IMR-90 (cell line): ENCODE measurements at regions not wholly inside any gene's neighbourhood (a gene's known extent, or its start where the extent isn't known, plus 50 kb on each side); places are given as distances from the start of the nearest gene placed in this dataset.

Experiments used
- ATAC-seq: fragments of 200-7000 bp; cut with Tn5 transposase; 2 replicates; pipeline ENCODE4 v1.9.1; 2020; ENCODE audit warnings: low read depth, mild to moderate bottlenecking, moderate library complexity
- BruUV-seq: library from RNA; stranded (reverse); fragments of 400-500 nt; replicated peaks from 2 replicates; lab custom pipeline; 2021; lab: Mats Ljungman, UMichigan
- CTCF ChIA-PET: fragments of 300-600 bp; formaldehyde crosslinking; extraction: SDS; loops from one replicate; lab custom pipeline; 2021; ENCODE audit warnings: antibody characterized with exemption; lab: Yijun Ruan, JAX
- POLR2A ChIA-PET: fragments of 300-600 bp; sonication (Branson Sonifier 250); formaldehyde crosslinking; loops from one replicate; lab custom pipeline; 2022; ENCODE audit warnings: antibody characterized with exemption; ENCODE audit not compliant: unreplicated experiment; lab: Charles Lee
- DNase-seq: peaks from one replicate; pipeline ENCODE4 v3.0.0; 2013
- H2AFZ ChIP-seq: replicated peaks from 2 replicates; pipeline ENCODE3; 2013; ENCODE audit warnings: low read length, mild to moderate bottlenecking; ENCODE audit not compliant: poor library complexity
- H2AK5ac ChIP-seq: 2 replicates; pipeline ENCODE4 v1.6.1; 2013; ENCODE audit warnings: low read depth, low read length, inconsistent platforms
- H2AK9ac ChIP-seq: replicated peaks from 2 replicates; pipeline ENCODE3; 2013; ENCODE audit warnings: mild to moderate bottlenecking, low read depth, low read length, moderate library complexity; ENCODE audit not compliant: poor library complexity
- H2BK120ac ChIP-seq: 2 replicates; pipeline ENCODE4 v1.6.1; 2013; ENCODE audit warnings: low read depth, low read length, inconsistent platforms
- H2BK15ac ChIP-seq: 3 replicates; pipeline ENCODE4 v1.6.1; 2013; ENCODE audit warnings: low read depth, low read length, inconsistent platforms
- H2BK20ac ChIP-seq: 2 replicates; pipeline ENCODE4 v1.6.1; 2013; ENCODE audit warnings: low read depth, mild to moderate bottlenecking, inconsistent platforms, low read length, moderate library complexity
- H2BK5ac ChIP-seq: 2 replicates; pipeline ENCODE4 v1.6.1; 2013; ENCODE audit warnings: mild to moderate bottlenecking, low read depth, low read length, inconsistent platforms; ENCODE audit not compliant: poor library complexity, severe bottlenecking
- H3K14ac ChIP-seq: replicated peaks from 2 replicates; pipeline ENCODE4 v1.6.1; 2013; ENCODE audit warnings: low read depth, low read length, inconsistent platforms
- H3K18ac ChIP-seq: 2 replicates; pipeline ENCODE4 v1.6.1; 2013; ENCODE audit warnings: low read depth, low read length, control low read depth
- H3K23ac ChIP-seq: 2 replicates; pipeline ENCODE4 v1.6.1; 2013; ENCODE audit warnings: low read depth, low read length, inconsistent platforms
- H3K27ac ChIP-seq: 2 replicates; pipeline ENCODE4 v1.5.1; 2013; ENCODE audit warnings: mild to moderate bottlenecking, control low read depth, low read length; ENCODE audit not compliant: insufficient read depth
- H3K27me3 ChIP-seq: 2 replicates; pipeline ENCODE4 v1.6.1; 2013; ENCODE audit warnings: low read length; ENCODE audit not compliant: control insufficient read depth, insufficient read depth
- H3K36me3 ChIP-seq: 2 replicates; pipeline ENCODE4 v1.6.1; 2013; ENCODE audit warnings: low read length, mixed read lengths; ENCODE audit not compliant: control insufficient read depth, insufficient read depth
- H3K4ac ChIP-seq: 2 replicates; pipeline ENCODE4 v1.6.1; 2013; ENCODE audit warnings: low read depth, low read length, inconsistent platforms
- H3K4me1 ChIP-seq: 2 replicates; pipeline ENCODE4 v1.6.1; 2013; ENCODE audit warnings: low read length, mixed read lengths; ENCODE audit not compliant: control insufficient read depth, insufficient read depth
- H3K4me2 ChIP-seq: 2 replicates; pipeline ENCODE4 v1.6.1; 2013; ENCODE audit warnings: low read depth, mild to moderate bottlenecking, control low read depth, low read length, moderate library complexity
- H3K4me3 ChIP-seq: 2 replicates; pipeline ENCODE4 v1.5.1; 2013; ENCODE audit warnings: low read depth, mild to moderate bottlenecking, control low read depth, low read length, moderate library complexity; ENCODE audit not compliant: insufficient read depth
- H3K56ac ChIP-seq: 2 replicates; pipeline ENCODE4 v1.6.1; 2013; ENCODE audit warnings: low read length, inconsistent platforms; ENCODE audit not compliant: insufficient read depth; ENCODE audit errors: extremely low read depth
- H3K79me1 ChIP-seq, 2 experiments: 2 replicates each; pipeline ENCODE4 v1.6.1; 2013; ENCODE audit warnings: low read length in 2 of 2, inconsistent platforms in 1 of 2, low read depth in 1 of 2
- H3K9ac ChIP-seq: 2 replicates; pipeline ENCODE4 v1.6.1; 2013; ENCODE audit warnings: low read depth, low read length, control low read depth
- H3K9me1 ChIP-seq: 2 replicates; pipeline ENCODE4 v1.6.1; 2013; ENCODE audit warnings: low read length, inconsistent platforms; ENCODE audit not compliant: insufficient read depth
- H3K9me3 ChIP-seq: 2 replicates; pipeline ENCODE4 v1.6.1; 2013; ENCODE audit warnings: low read length; ENCODE audit not compliant: control insufficient read depth, insufficient read depth
- H4K20me1 ChIP-seq: 2 replicates; pipeline ENCODE4 v1.6.1; 2013; ENCODE audit warnings: low read length, inconsistent platforms; ENCODE audit not compliant: insufficient read depth
- H4K5ac ChIP-seq: 2 replicates; pipeline ENCODE4 v1.6.1; 2013; ENCODE audit warnings: mild to moderate bottlenecking, low read depth, low read length, control low read depth
- H4K8ac ChIP-seq, 2 experiments: 2 replicates each; pipeline ENCODE4 v1.6.1; 2013; ENCODE audit warnings: low read depth in 2 of 2, low read length in 2 of 2, control low read depth in 1 of 2, inconsistent platforms in 1 of 2
- H4K91ac ChIP-seq: 2 replicates; pipeline ENCODE4 v1.6.1; 2013; ENCODE audit warnings: low read depth, low read length, inconsistent platforms; ENCODE audit not compliant: insufficient read depth
- BHLHE40 ChIP-seq: fragments of 150-350 bp; IDR thresholded peaks from 2 replicates; pipeline ENCODE4 v1.6.1; 2016; ENCODE audit warnings: mild to moderate bottlenecking, low read depth, low read length
- CEBPB ChIP-seq: IDR thresholded peaks from 2 replicates; pipeline ENCODE4 v1.6.1; 2012; ENCODE audit warnings: low read depth, low read length, improper control_type of control experiment
- MAFK ChIP-seq: IDR thresholded peaks from 2 replicates; pipeline ENCODE4 v1.6.1; 2012; ENCODE audit warnings: low read depth, low read length, improper control_type of control experiment
- MAZ ChIP-seq: IDR thresholded peaks from 2 replicates; pipeline ENCODE4 v1.6.1; 2012; ENCODE audit warnings: low read depth, mild to moderate bottlenecking, low read length, improper control_type of control experiment, moderate library complexity, borderline replicate concordance
- NFE2L2 ChIP-seq: fragments of 150-350 bp; IDR thresholded peaks from 2 replicates; pipeline ENCODE4 v1.6.1; 2016; ENCODE audit warnings: low read depth, mild to moderate bottlenecking, low read length
- POLR2A ChIP-seq: IDR thresholded peaks from 2 replicates; pipeline ENCODE4 v1.6.1; 2012; ENCODE audit warnings: mild to moderate bottlenecking, low read depth, low read length
- RFX5 ChIP-seq: IDR thresholded peaks from 2 replicates; pipeline ENCODE4 v1.8.0; 2012; ENCODE audit warnings: low read depth, mild to moderate bottlenecking, low read length, moderate library complexity
- WGBS, 2 experiments: methylation state at CpG; one replicate each; pipeline versions ENCODE4 v1.1.5 to v1.1.7; 2013; ENCODE audit warnings: missing lambda C conversion rate in 2 of 2; ENCODE audit not compliant: insufficient read length in 1 of 2; ENCODE audit errors: extremely low coverage in 2 of 2; 5-methylcytosine and 5-hydroxymethylcytosine counted together
- dilution Hi-C: fragments of 300-500 bp; cut with HindIII; formaldehyde crosslinking; loops from one replicate; pipeline ENCODE4 v1.14.3; 2018; ENCODE audit warnings: low sequenced_read_pairs; ENCODE audit not compliant: unreplicated experiment
- in situ Hi-C: fragments of 300-500 bp; cut with MboI; formaldehyde crosslinking; loops from 3 replicates; pipeline ENCODE4 v1.14.3; 2019; ENCODE audit warnings: low sequenced_read_pairs, inconsistent platforms, mixed read lengths
- intact Hi-C: fragments of 100-400 bp; cut with micrococcal nuclease; formaldehyde crosslinking; loops from 2 replicates; pipeline ENCODE4 v1.10.0; 2022

DNA sequence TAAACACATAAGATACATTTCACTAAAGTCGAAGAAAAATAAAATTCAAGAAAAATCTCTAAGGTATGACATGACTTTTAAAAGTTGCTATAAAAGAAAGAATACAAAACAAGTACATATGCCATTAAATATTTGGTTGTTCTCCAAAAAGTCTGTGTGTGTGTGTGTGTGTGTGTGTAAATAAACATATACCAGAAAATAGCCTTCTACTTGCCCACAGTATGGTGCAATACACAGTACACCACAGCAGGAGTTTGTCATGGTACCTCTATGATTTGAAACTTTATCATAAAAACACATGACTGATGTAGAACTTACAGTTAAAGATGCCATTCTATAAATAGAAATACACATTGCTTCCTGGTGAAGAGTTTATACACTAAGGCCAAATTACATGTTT, 692.7 kb upstream of the MGAT4C start:
- Histone ChIP-seq H2AFZ (no peak overlapping the region), H2AK9ac (no peak overlapping the region), H4K5ac (no peak overlapping the region), H3K27ac (no peak overlapping the region), H2BK5ac (no peak overlapping the region), H3K4ac (no peak overlapping the region), H3K9me1 (no peaks in the 10 kb centered on the region), H4K91ac (no peak overlapping the region), H3K23ac (no peak overlapping the region), H4K20me1 (no peaks in the 10 kb centered on the region), H2BK15ac (no peak overlapping the region), H4K8ac (no peak overlapping the region), H3K56ac (no peak overlapping the region), H3K18ac (no peak overlapping the region), H3K4me1 (no peaks in the 10 kb centered on the region), H3K79me1 (no peaks in the 10 kb centered on the region), H2BK120ac (no peak overlapping the region), H2AK5ac (no peak overlapping the region), H3K9ac (no peak overlapping the region), H2BK20ac (no peak overlapping the region), H3K36me3 (no peaks in the 10 kb centered on the region), H3K4me2 (no peak overlapping the region), H3K9me3 (no peaks in the 10 kb centered on the region), H3K4me3 (no peak overlapping the region), H3K14ac (no peak overlapping the region), H3K27me3 (no peaks in the 10 kb centered on the region)
- no peak for TF ChIP-seq NFE2L2
- no peak for TF ChIP-seq RFX5
- no peak for TF ChIP-seq MAZ
- no peak for TF ChIP-seq MAFK
- TF ChIP-seq CEBPB, result peak; percentile 50
- no peak for TF ChIP-seq BHLHE40
- TF ChIP-seq POLR2A, result no peak
- dilution Hi-C loops (no loop called here), intact Hi-C loops (no loop called here), in situ Hi-C loops (no loop called here)
- ChIA-PET POLR2A (no interaction called here), CTCF (no interaction called here)
- BruUV-seq, result no TSS peak
- ATAC-seq (no peak), DNase-seq (peak; percentile 17)
- whole genome bisulfite sequencing, 2 experiments, result no CpG with 5 or more reads among the region's 1 CpG
